ENCODE measurements at regions not wholly inside any gene's neighbourhood (a gene's known extent, or its start where the extent isn't known, plus 50 kb on each side); places are given as distances from the start of the nearest gene placed in this dataset.

- H3K9me3 ChIP-seq (ENCODE audit: insufficient read depth, low read length): no peaks in the 10 kb centered on the region
- H3K4me1 ChIP-seq (ENCODE audit: insufficient read depth, insufficient read length): no peaks in the 10 kb centered on the region
- no peaks in the 10 kb centered on the region for H3K36me3 ChIP-seq (ENCODE audit: insufficient read depth, insufficient read length, low read length)
- H3K4me3 ChIP-seq (ENCODE audit: insufficient read length, low read depth): no peak overlapping the region
- H3K9ac ChIP-seq (ENCODE audit: insufficient read length, low read depth): no peak overlapping the region
- no peak for DNase-seq (ENCODE audit: low read depth, low spot score)
- H3K27me3 ChIP-seq (ENCODE audit: insufficient read depth, insufficient read length): no peaks in the 10 kb centered on the region
- no peak for TF ChIP-seq SUZ12 (IDR thresholded peaks at IDR 0.05; ENCODE audit: extremely low read depth, insufficient read depth, insufficient read length)
- TF ChIP-seq ZNF274 (IDR thresholded peaks at IDR 0.05; ENCODE audit: low read depth, low read length): no peak
- no peak for TF ChIP-seq YY1 (IDR thresholded peaks at IDR 0.05; ENCODE audit: insufficient read depth, insufficient read length)
Observed at GRCh38 chr2:216308576-216308975, 63.7 kb downstream of the MARCHF4 start.

DNA sequence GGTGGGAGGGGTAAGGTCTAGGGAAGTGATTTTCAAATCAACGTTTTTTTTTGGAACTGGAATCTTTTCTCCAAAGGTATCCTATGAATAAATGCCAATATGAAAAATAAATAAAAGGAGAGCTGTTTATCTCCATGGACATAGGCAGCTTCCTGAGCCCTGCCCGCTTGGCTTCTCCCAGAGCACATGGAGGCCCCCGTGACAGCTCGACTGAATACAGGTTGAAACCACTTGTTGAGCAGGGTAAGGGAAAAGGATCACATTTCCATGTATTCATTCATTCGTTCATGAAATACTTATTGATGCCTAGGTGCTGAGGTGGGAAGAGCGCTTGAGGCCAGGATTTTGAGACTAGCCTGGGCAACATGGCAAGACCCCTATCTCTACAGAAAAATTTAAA, 64.8 kb downstream of the MARCHF4 start:
- no peak overlapping the region for H3K9ac ChIP-seq (ENCODE audit: insufficient read length, low read depth)

GRCh38 chr2:216306868-216307267, 65.4 kb downstream of the MARCHF4 start:
- Histone ChIP-seq H3K4me1 (ENCODE audit: insufficient read depth, insufficient read length) (no peaks in the 10 kb centered on the region), H3K4me3 (ENCODE audit: insufficient read length, low read depth) (no peak overlapping the region), H3K9ac (ENCODE audit: insufficient read length, low read depth) (no peak overlapping the region), H3K9me3 (ENCODE audit: insufficient read depth, low read length) (no peaks in the 10 kb centered on the region), H3K36me3 (ENCODE audit: insufficient read depth, insufficient read length, low read length) (no peaks in the 10 kb centered on the region), H3K27me3 (ENCODE audit: insufficient read depth, insufficient read length) (no peaks in the 10 kb centered on the region)
- TF ChIP-seq SUZ12 (IDR thresholded peaks at IDR 0.05; ENCODE audit: extremely low read depth, insufficient read depth, insufficient read length) (no peak), YY1 (IDR thresholded peaks at IDR 0.05; ENCODE audit: insufficient read depth, insufficient read length) (no peak), ZNF274 (IDR thresholded peaks at IDR 0.05; ENCODE audit: low read depth, low read length) (no peak)
- no peak for DNase-seq (ENCODE audit: low read depth, low spot score)

More for the DNA sequence above, 64.8 kb downstream of the MARCHF4 start:
- no peaks in the 10 kb centered on the region for H3K27me3 ChIP-seq (ENCODE audit: insufficient read depth, insufficient read length)
- no peaks in the 10 kb centered on the region for H3K9me3 ChIP-seq (ENCODE audit: insufficient read depth, low read length)
- DNase-seq (ENCODE audit: low read depth, low spot score): no peak
- TF ChIP-seq YY1 (IDR thresholded peaks at IDR 0.05; ENCODE audit: insufficient read depth, insufficient read length): no peak
- no peak for TF ChIP-seq ZNF274 (IDR thresholded peaks at IDR 0.05; ENCODE audit: low read depth, low read length)
- TF ChIP-seq SUZ12 (IDR thresholded peaks at IDR 0.05; ENCODE audit: extremely low read depth, insufficient read depth, insufficient read length): no peak
- no peaks in the 10 kb centered on the region for H3K36me3 ChIP-seq (ENCODE audit: insufficient read depth, insufficient read length, low read length)
- no peaks in the 10 kb centered on the region for H3K4me1 ChIP-seq (ENCODE audit: insufficient read depth, insufficient read length)
- no peak overlapping the region for H3K4me3 ChIP-seq (ENCODE audit: insufficient read length, low read depth)

DNA sequence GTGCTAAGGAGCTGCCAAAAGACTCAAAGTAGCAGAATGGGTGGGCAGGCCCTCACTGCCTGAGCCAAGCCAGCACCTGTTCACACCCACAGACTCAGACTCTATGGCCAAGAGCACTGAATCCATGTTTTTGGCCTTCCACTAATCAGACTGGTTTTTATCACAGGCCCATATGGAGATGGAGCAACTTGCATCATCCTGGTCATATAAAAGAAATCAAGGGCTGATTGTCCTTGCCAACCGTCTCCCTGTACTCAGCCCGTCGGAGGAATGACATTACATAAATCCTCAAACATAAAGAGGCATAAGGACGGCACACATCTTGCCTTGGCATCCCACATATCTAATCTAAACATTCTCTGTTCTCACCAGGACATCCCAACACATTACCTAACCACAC, 66.7 kb downstream of the MARCHF4 start:
- TF ChIP-seq SUZ12 (IDR thresholded peaks at IDR 0.05; ENCODE audit: extremely low read depth, insufficient read depth, insufficient read length) (no peak), YY1 (IDR thresholded peaks at IDR 0.05; ENCODE audit: insufficient read depth, insufficient read length) (no peak), ZNF274 (IDR thresholded peaks at IDR 0.05; ENCODE audit: low read depth, low read length) (no peak)
- no peak for DNase-seq (ENCODE audit: low read depth, low spot score)
- Histone ChIP-seq H3K9me3 (ENCODE audit: insufficient read depth, low read length) (no peaks in the 10 kb centered on the region), H3K4me1 (ENCODE audit: insufficient read depth, insufficient read length) (no peaks in the 10 kb centered on the region), H3K9ac (ENCODE audit: insufficient read length, low read depth) (no peak overlapping the region), H3K36me3 (ENCODE audit: insufficient read depth, insufficient read length, low read length) (no peaks in the 10 kb centered on the region), H3K27me3 (ENCODE audit: insufficient read depth, insufficient read length) (no peaks in the 10 kb centered on the region), H3K4me3 (ENCODE audit: insufficient read length, low read depth) (no peak overlapping the region)

DNA sequence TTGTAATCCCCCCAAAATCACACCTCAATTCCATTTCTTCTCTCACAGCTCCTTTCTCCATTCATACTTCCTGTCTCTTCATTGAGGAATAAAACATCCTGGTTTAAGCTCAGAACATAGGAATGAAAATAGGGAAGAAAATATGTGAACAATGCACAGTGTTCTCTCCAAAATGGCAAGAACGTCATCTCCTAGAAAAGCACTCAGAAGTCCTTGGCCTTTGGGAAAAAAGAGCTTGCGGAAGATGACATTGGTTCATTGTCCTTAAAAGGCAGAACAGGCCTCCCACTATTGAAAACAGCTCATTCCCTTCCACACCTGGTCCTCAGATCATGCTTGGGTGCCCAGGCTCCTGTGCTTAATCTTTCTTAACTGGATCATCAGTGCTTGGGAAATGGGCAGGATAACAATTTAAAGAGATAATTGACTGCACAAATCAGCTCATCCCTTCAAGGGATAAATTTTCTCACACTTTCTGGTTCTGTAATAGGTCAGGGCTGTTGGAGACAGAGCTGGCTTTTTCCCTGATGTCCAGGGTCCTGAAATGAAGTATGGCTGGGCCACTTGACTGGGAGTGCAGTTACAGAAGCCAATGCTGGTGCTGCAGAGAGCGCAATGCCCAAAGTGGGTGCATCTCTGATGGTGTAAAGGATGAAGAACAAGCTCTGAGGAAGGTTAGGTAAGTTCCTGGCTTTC, 69.2 kb downstream of the MARCHF4 start:
- Histone ChIP-seq H3K9me3 (ENCODE audit: insufficient read depth, low read length) (no peaks in the 10 kb centered on the region), H3K36me3 (ENCODE audit: insufficient read depth, insufficient read length, low read length) (no peaks in the 10 kb centered on the region), H3K27me3 (ENCODE audit: insufficient read depth, insufficient read length) (no peaks in the 10 kb centered on the region), H3K4me3 (ENCODE audit: insufficient read length, low read depth) (no peak overlapping the region), H3K9ac (ENCODE audit: insufficient read length, low read depth) (no peak overlapping the region), H3K4me1 (ENCODE audit: insufficient read depth, insufficient read length) (peaks cover 4% of the 10 kb centered on the region)
- no peak for DNase-seq (ENCODE audit: low read depth, low spot score)
- no peak for TF ChIP-seq YY1 (IDR thresholded peaks at IDR 0.05; ENCODE audit: insufficient read depth, insufficient read length)
- no peak for TF ChIP-seq SUZ12 (IDR thresholded peaks at IDR 0.05; ENCODE audit: extremely low read depth, insufficient read depth, insufficient read length)
- TF ChIP-seq ZNF274 (IDR thresholded peaks at IDR 0.05; ENCODE audit: low read depth, low read length): no peak

DNA sequence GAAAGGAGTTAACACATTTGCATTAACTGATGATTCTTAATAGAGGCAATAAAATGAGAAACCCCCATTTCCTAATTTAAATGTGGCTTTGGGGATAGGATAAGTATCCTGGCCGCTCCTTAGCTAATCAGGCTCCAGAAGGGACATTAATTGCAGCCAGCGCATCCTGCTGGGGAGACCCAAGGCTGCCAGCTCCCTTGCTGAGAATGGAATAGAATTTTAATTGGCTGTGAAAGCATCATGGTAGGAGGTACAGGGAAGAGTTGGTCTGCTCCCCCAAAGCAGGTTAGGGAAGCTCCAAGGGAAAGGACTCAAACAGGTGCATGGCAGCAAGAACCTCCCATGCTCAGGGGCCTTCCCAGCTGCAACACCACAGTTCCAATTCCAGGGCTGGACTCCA, 71.4 kb downstream of the MARCHF4 start:
- no peak overlapping the region for H3K4me3 ChIP-seq (ENCODE audit: insufficient read length, low read depth)
- H3K9ac ChIP-seq (ENCODE audit: insufficient read length, low read depth): no peak overlapping the region
- H3K4me1 ChIP-seq (ENCODE audit: insufficient read depth, insufficient read length): peaks cover 4% of the 10 kb centered on the region
- TF ChIP-seq SUZ12 (IDR thresholded peaks at IDR 0.05; ENCODE audit: extremely low read depth, insufficient read depth, insufficient read length) (no peak), ZNF274 (IDR thresholded peaks at IDR 0.05; ENCODE audit: low read depth, low read length) (no peak), YY1 (IDR thresholded peaks at IDR 0.05; ENCODE audit: insufficient read depth, insufficient read length) (no peak)
- H3K36me3 ChIP-seq (ENCODE audit: insufficient read depth, insufficient read length, low read length): no peaks in the 10 kb centered on the region
- H3K9me3 ChIP-seq (ENCODE audit: insufficient read depth, low read length): no peaks in the 10 kb centered on the region
- no peaks in the 10 kb centered on the region for H3K27me3 ChIP-seq (ENCODE audit: insufficient read depth, insufficient read length)
- DNase-seq (ENCODE audit: low read depth, low spot score): no peak

GRCh38 chr2:216299588-216299987, 72.7 kb downstream of the MARCHF4 start:
- Histone ChIP-seq H3K4me1 (ENCODE audit: insufficient read depth, insufficient read length) (peaks cover 4% of the 10 kb centered on the region), H3K9ac (ENCODE audit: insufficient read length, low read depth) (no peak overlapping the region), H3K9me3 (ENCODE audit: insufficient read depth, low read length) (no peaks in the 10 kb centered on the region), H3K4me3 (ENCODE audit: insufficient read length, low read depth) (no peak overlapping the region), H3K36me3 (ENCODE audit: insufficient read depth, insufficient read length, low read length) (no peaks in the 10 kb centered on the region), H3K27me3 (ENCODE audit: insufficient read depth, insufficient read length) (no peaks in the 10 kb centered on the region)
- no peak for DNase-seq (ENCODE audit: low read depth, low spot score)
- no peak for TF ChIP-seq YY1 (IDR thresholded peaks at IDR 0.05; ENCODE audit: insufficient read depth, insufficient read length)
- TF ChIP-seq SUZ12 (IDR thresholded peaks at IDR 0.05; ENCODE audit: extremely low read depth, insufficient read depth, insufficient read length): no peak
- no peak for TF ChIP-seq ZNF274 (IDR thresholded peaks at IDR 0.05; ENCODE audit: low read depth, low read length)
